ENCODE measurements at regions not wholly inside any gene's neighbourhood (a gene's known extent, or its start where the extent isn't known, plus 50 kb on each side); places are given as distances from the start of the nearest gene placed in this dataset.
"Not testable (repeated sequence)": the region's sequence is repeated elsewhere in the genome, so short reads cannot be mapped to it uniquely, and the experiment has no call there.

- not testable (repeated sequence) for DNase-seq (ENCODE audit: low read depth)
Measured at GRCh38 chr10:33007731-33008381, 49.8 kb upstream of the ITGB1 start.

All from activated gamma-delta T cell treated with anti-CD3 and anti-CD28 coated beads, Interleukin-2, amount 50 U/mL, for 16 hours (primary cell).